ENCODE measurements at regions not wholly inside any gene's neighbourhood (a gene's known extent, or its start where the extent isn't known, plus 50 kb on each side); places are given as distances from the start of the nearest gene placed in this dataset.

DNA sequence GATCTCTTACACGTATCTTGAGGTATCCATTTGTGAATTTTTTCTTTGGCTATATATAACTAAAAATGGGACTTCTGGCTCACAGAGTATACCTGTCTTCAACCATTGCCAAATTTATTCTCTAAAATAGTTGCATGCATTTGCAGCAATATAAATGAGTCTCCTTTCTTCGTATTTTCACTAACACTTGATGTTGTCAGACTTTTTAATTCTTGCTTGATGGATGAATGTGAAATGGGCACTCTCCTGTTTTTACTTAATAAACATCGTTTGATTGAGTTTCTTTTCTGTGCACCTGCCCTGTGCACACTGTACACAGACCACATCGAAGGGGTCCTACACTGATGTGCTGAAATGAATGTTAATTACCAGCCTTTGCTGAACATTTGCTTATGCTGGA, 121.8 kb downstream of the DDX1 start:
- Histone ChIP-seq H3K4me1 (replicated peaks in 1 of 4; ENCODE audit: control insufficient read depth in 3 of 4, insufficient read depth in 4 of 4, low read length in 3 of 4) (no peaks in the 10 kb centered on the region), H2BK15ac (ENCODE audit: low read length) (no peak overlapping the region), H4K20me1 (replicated peaks in 1 of 2; ENCODE audit: control insufficient read depth in 1 of 2, insufficient read depth in 2 of 2, low read length in 2 of 2) (no peaks in the 10 kb centered on the region), H3K79me1 (ENCODE audit: low read depth, low read length) (no peaks in the 10 kb centered on the region), H3K27me3 (replicated peaks in 1 of 4; ENCODE audit: control insufficient read depth in 3 of 4, extremely low read depth in 1 of 4, insufficient read depth in 3 of 4, low read length in 3 of 4) (no peaks in the 10 kb centered on the region), H3K14ac (ENCODE audit: insufficient read length) (no peak overlapping the region), H2BK120ac (replicated peaks; ENCODE audit: low read depth, low read length) (no peak overlapping the region), H2AFZ (ENCODE audit: low read length) (no peak overlapping the region), H4K5ac (ENCODE audit: insufficient read length, low read depth, low read length) (no peak overlapping the region), H3K36me3 (ENCODE audit: control insufficient read depth in 2 of 4, insufficient read depth in 4 of 4, low read length in 3 of 4) (no peaks in the 10 kb centered on the region), H3K4me3 (ENCODE audit: extremely low read depth in 1 of 4, insufficient read depth in 2 of 4, low read depth in 3 of 4, low read length in 4 of 4) (no peak overlapping the region), H3K79me2 (ENCODE audit: control insufficient read depth in 1 of 2, insufficient read depth in 2 of 2, low read length in 2 of 2) (no peaks in the 10 kb centered on the region), H2BK5ac (ENCODE audit: low read depth, low read length) (no peak overlapping the region), H3K27ac (ENCODE audit: low read depth, low read length) (no peak overlapping the region), H2BK20ac (ENCODE audit: low read length) (no peak overlapping the region), H3K4ac (replicated peaks; ENCODE audit: insufficient read length, low read depth, low read length) (no peak overlapping the region), H3K23me2 (ENCODE audit: low read depth, low read length) (no peaks in the 10 kb centered on the region), H3K18ac (ENCODE audit: extremely low read depth, low read length) (no peak overlapping the region), H3K9me3 (ENCODE audit: insufficient read depth in 2 of 2, low read depth in 1 of 2, low read length in 1 of 2) (no peaks in the 10 kb centered on the region), H4K8ac (ENCODE audit: extremely low read depth, insufficient read depth, low read length) (no peak overlapping the region), H4K91ac (replicated peaks; ENCODE audit: insufficient read length, low read length) (no peak overlapping the region), H3K9ac (replicated peaks in 1 of 4; ENCODE audit: extremely low read depth in 1 of 4, low read depth in 3 of 4, low read length in 3 of 4) (no peak overlapping the region), H3K56ac (replicated peaks; ENCODE audit: insufficient read length, low read depth, low read length) (no peak overlapping the region), H3K23ac (ENCODE audit: insufficient read length) (no peak overlapping the region), H2AK5ac (ENCODE audit: low read depth, low read length) (no peak overlapping the region), H3K4me2 (ENCODE audit: insufficient read depth in 1 of 2, low read depth in 2 of 2, low read length in 2 of 2) (no peak overlapping the region), H2BK12ac (ENCODE audit: low read depth, low read length) (no peak overlapping the region)
- DNase-seq (ENCODE audit: low read depth in 1 of 2, low spot score in 2 of 2) (no peak), FAIRE-seq (no peak)
- 87% methylated on average over 4 of the region's 4 CpGs; no CpG with 5 or more reads in 1 of the 2 experiments for WGBS, 2 experiments (ENCODE audit: extremely low coverage in 1 of 2, insufficient coverage in 1 of 2, insufficient read length in 1 of 2, insufficient replicate concordance in 2 of 2, low coverage in 1 of 2, low lambda C conversion rate in 2 of 2, missing lambda C conversion rate in 1 of 2)
- ChIA-PET CTCF (ENCODE audit: partially characterized antibody) (interaction anchor here (0.7 to 2.5 kb wide), 6 partner anchors 15 to 113 kb away, joined by 3 to 8 read pairs (median 4); no protein-coding TSS in a partner anchor), POLR2A (ENCODE audit: partially characterized antibody) (no interaction called here)
- TF ChIP-seq ZNF274 (IDR thresholded peaks at IDR 0.05; ENCODE audit: borderline replicate concordance, extremely low read depth, low read length) (no peak), YY1 (IDR thresholded peaks at IDR 0.05; ENCODE audit: low read depth, low read length) (no peak), EGR1 (IDR thresholded peaks at IDR 0.05; ENCODE audit: borderline replicate concordance, low read depth, low read length) (no peak)
